Endothelial cell of umbilical vein (primary cell): ENCODE measurements at regions not wholly inside any gene's neighbourhood (a gene's known extent, or its start where the extent isn't known, plus 50 kb on each side); places are given as distances from the start of the nearest gene placed in this dataset.

Source experiments
- BruUV-seq: library from RNA; stranded (reverse); fragments of 400-500 nt; replicated peaks from 2 replicates; lab custom pipeline; 2021; lab: Mats Ljungman, UMichigan
- CTCF ChIA-PET: fragments of 300-600, 350-600 bp; sonication (Branson Sonifier 250); formaldehyde crosslinking; loops from one replicate; lab custom pipeline; 2021; ENCODE audit warnings: antibody characterized with exemption, inconsistent platforms; lab: Charles Lee
- POLR2A ChIA-PET: fragments of 300-600, 350-600 bp; sonication (Branson Sonifier 250); formaldehyde crosslinking; loops from one replicate; lab custom pipeline; 2021; ENCODE audit warnings: antibody characterized with exemption, inconsistent platforms; lab: Charles Lee
- DNase-seq: peaks from one replicate; pipeline ENCODE4 v3.0.0-alpha.2; 2011; ENCODE audit warnings: low read depth, low spot score
- FAIRE-seq: peaks from 2 replicates; lab custom pipeline; 2011; peaks lifted over from hg19 to GRCh38; lab: Jason Lieb, UNC
- H2AFZ ChIP-seq: 2 replicates; pipeline ENCODE4 v1.6.0; 2012; ENCODE audit warnings: low read depth, low read length, control low read depth, inconsistent platforms
- H3K27ac ChIP-seq: 2 replicates; pipeline ENCODE4 v1.5.1; 2011; ENCODE audit warnings: low read depth, mild to moderate bottlenecking, control low read depth, low read length, moderate library complexity; ENCODE audit not compliant: insufficient read depth
- H3K27me3 ChIP-seq, 2 experiments: 2 replicates each; pipeline versions ENCODE4 v1.6.0 to v1.6.1; 2011; ENCODE audit warnings: low read length in 2 of 2, mixed read lengths in 1 of 2; ENCODE audit not compliant: control insufficient read depth in 2 of 2, insufficient read depth in 2 of 2
- H3K36me3 ChIP-seq, 2 experiments: 2 replicates in 1 of 2; 3 replicates in 1 of 2; pipeline ENCODE4 v1.5.1; 2011; ENCODE audit warnings: low read length in 2 of 2, mild to moderate bottlenecking in 1 of 2, moderate library complexity in 1 of 2; ENCODE audit not compliant: control insufficient read depth in 2 of 2, insufficient read depth in 2 of 2; ENCODE audit errors: extremely low read depth in 1 of 2
- H3K4me1 ChIP-seq: 3 replicates; pipeline ENCODE4 v1.5.1; 2011; ENCODE audit warnings: mild to moderate bottlenecking, low read length; ENCODE audit not compliant: control insufficient read depth, insufficient read depth; ENCODE audit errors: extremely low read depth
- H3K4me2 ChIP-seq: 2 replicates; pipeline ENCODE4 v1.6.1; 2011; ENCODE audit warnings: low read length, control low read depth, mixed read lengths; ENCODE audit not compliant: insufficient read depth
- H3K4me3 ChIP-seq, 3 experiments: fragments of 200-600 bp in 1 of 3; sonication (generic), shearing (Covaris generic) in 1 of 3; replicated peaks in 1 of 3; 2 replicates each; pipeline ENCODE4 v1.5.1; 2011 to 2016; ENCODE audit warnings: control low read depth in 3 of 3, low read length in 3 of 3, mild to moderate bottlenecking in 2 of 3, inconsistent platforms in 1 of 3, low read depth in 1 of 3, moderate library complexity in 1 of 3; ENCODE audit not compliant: insufficient read depth in 1 of 3
- H3K79me2 ChIP-seq: 2 replicates; pipeline ENCODE4 v1.6.0; 2012; ENCODE audit warnings: low read length, inconsistent platforms; ENCODE audit not compliant: control insufficient read depth, insufficient read depth
- H3K9ac ChIP-seq: replicated peaks from 2 replicates; pipeline ENCODE3; 2011; ENCODE audit warnings: low read length, control low read depth; ENCODE audit not compliant: insufficient read depth; ENCODE audit errors: extremely low read depth
- H3K9me1 ChIP-seq: replicated peaks from 3 replicates; pipeline ENCODE4 v1.6.0; 2011; ENCODE audit warnings: mild to moderate bottlenecking, low read length; ENCODE audit not compliant: control insufficient read depth, insufficient read depth; ENCODE audit errors: extremely low read depth
- H3K9me3 ChIP-seq: replicated peaks from 2 replicates; pipeline ENCODE4 v1.5.1; 2012; ENCODE audit warnings: low read length, inconsistent platforms; ENCODE audit not compliant: control insufficient read depth, insufficient read depth
- H4K20me1 ChIP-seq: replicated peaks from 2 replicates; pipeline ENCODE3; 2011; ENCODE audit warnings: mild to moderate bottlenecking, low read length; ENCODE audit not compliant: control insufficient read depth, insufficient read depth; ENCODE audit errors: extremely low read depth
- EZH2 ChIP-seq: IDR thresholded peaks from 2 replicates; pipeline ENCODE4 v1.6.1; 2012; ENCODE audit warnings: borderline replicate concordance, low read depth, mild to moderate bottlenecking, moderate library complexity, low read length, inconsistent platforms; ENCODE audit not compliant: severe bottlenecking
- JUN ChIP-seq: IDR thresholded peaks from 2 replicates; pipeline ENCODE4 v1.6.1; 2011; ENCODE audit warnings: borderline replicate concordance, low read depth; ENCODE audit not compliant: insufficient read length, insufficient read depth
- MYC ChIP-seq: IDR thresholded peaks from one replicate; pipeline ENCODE4 v1.6.1; 2011; ENCODE audit warnings: mild to moderate bottlenecking, low read depth, low read length
- POLR2A ChIP-seq: IDR thresholded peaks from 2 replicates; pipeline ENCODE4 v1.6.1; 2012; ENCODE audit warnings: low read depth, mild to moderate bottlenecking, control low read depth, low read length
- POLR2AphosphoS5 ChIP-seq: IDR thresholded peaks from 2 replicates; pipeline ENCODE4 v1.6.1; 2012; ENCODE audit warnings: low read depth, mild to moderate bottlenecking, control low read depth, low read length, moderate library complexity; ENCODE audit not compliant: insufficient read depth
- dilution Hi-C: fragments of 300-500 bp; cut with MboI; formaldehyde crosslinking; loops from one replicate; pipeline ENCODE4 v1.15.0; 2019; ENCODE audit warnings: low sequenced_read_pairs; ENCODE audit not compliant: extremely low pct_ligation_motif_present
- intact Hi-C: fragments of 100-400 bp; cut with micrococcal nuclease; formaldehyde crosslinking; loops from one replicate; pipeline ENCODE4 v1.10.0; 2022
- TF ChIP-seq, protein P1 (sequence below): IDR thresholded peaks from 2 replicates; pipeline ENCODE4 v1.6.1; 2011; ENCODE audit not compliant: insufficient read depth, insufficient read length
- TF ChIP-seq, protein P2 (sequence below), 2 donors: IDR thresholded peaks; 1 replicate in 1 of 2; 2 replicates in 1 of 2; pipeline ENCODE4 v1.5.1; 2011; ENCODE audit warnings: low read length in 2 of 2, mild to moderate bottlenecking in 2 of 2, moderate library complexity in 2 of 2, control low read depth in 1 of 2, inconsistent platforms in 1 of 2, low read depth in 1 of 2; ENCODE audit not compliant: insufficient read depth in 1 of 2; ENCODE audit errors: extremely low read depth in 1 of 2

DNA sequence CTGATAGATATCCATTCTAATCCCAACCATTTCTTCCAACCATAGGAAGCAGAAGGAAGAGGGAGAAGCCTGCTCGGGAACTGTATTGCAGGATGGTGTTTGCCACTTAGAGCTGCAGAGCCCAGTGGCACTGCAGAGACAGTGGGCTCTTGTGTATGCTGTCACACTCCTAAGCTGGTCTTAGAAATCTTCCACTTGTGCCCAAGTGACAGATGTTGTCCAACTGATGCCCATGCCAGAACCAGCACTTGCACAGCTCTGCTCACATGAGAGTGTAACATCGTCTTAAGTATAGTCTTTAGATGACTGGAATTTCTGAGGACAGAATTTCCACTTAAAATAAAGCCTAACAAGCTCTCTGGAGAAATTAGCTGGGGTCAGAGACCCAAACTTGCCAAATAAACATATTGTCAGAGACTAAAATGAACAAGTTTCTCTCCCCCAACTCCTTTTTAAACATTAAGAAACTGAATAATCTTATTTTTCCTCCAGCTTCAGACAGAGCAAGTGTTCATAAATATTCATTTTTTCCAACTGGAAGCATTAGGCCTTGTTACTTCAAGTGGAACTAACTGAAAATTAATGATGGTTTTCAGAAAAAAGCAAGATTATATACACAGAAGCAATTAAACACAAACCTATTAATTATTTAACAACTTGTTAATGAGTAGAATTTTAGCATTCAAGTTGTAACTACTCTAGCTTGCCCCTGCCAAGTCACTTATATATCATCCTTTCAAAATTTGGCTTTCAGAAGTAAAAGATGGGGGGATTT lies 577.3 kb downstream of the AJAP1 start:
- Histone ChIP-seq H3K4me1 (no peaks in the 10 kb centered on the region), H3K27me3 (no peaks in the 10 kb centered on the region), H3K9ac (no peak overlapping the region), H3K79me2 (no peaks in the 10 kb centered on the region), H3K9me3 (peaks cover 7% of the 10 kb centered on the region), H2AFZ (no peak overlapping the region), H4K20me1 (no peaks in the 10 kb centered on the region), H3K4me2 (no peak overlapping the region), H3K4me3 (no peak overlapping the region), H3K36me3 (no peaks in the 10 kb centered on the region), H3K27ac (no peak overlapping the region), H3K9me1 (no peaks in the 10 kb centered on the region)
- POLR2A ChIA-PET: no interaction called here
- DNase-seq (no peak), FAIRE-seq (no peak)
- dilution Hi-C loops: no loop called here
- CTCF ChIA-PET: no interaction called here
- no TSS peak for BruUV-seq
- intact Hi-C loops: no loop called here
- TF ChIP-seq JUN (no peak), POLR2A (no peak), POLR2AphosphoS5 (no peak), EZH2 (no peak), MYC (no peak)
- TF ChIP-seq, protein P1, sequence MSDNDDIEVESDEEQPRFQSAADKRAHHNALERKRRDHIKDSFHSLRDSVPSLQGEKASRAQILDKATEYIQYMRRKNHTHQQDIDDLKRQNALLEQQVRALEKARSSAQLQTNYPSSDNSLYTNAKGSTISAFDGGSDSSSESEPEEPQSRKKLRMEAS: no peak
- TF ChIP-seq, protein P2, sequence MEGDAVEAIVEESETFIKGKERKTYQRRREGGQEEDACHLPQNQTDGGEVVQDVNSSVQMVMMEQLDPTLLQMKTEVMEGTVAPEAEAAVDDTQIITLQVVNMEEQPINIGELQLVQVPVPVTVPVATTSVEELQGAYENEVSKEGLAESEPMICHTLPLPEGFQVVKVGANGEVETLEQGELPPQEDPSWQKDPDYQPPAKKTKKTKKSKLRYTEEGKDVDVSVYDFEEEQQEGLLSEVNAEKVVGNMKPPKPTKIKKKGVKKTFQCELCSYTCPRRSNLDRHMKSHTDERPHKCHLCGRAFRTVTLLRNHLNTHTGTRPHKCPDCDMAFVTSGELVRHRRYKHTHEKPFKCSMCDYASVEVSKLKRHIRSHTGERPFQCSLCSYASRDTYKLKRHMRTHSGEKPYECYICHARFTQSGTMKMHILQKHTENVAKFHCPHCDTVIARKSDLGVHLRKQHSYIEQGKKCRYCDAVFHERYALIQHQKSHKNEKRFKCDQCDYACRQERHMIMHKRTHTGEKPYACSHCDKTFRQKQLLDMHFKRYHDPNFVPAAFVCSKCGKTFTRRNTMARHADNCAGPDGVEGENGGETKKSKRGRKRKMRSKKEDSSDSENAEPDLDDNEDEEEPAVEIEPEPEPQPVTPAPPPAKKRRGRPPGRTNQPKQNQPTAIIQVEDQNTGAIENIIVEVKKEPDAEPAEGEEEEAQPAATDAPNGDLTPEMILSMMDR (IDR thresholded peaks at IDR 0.05; ENCODE audit: extremely low read depth in 1 of 2, insufficient read depth in 1 of 2, low read depth in 1 of 2, low read length in 2 of 2): no peak
